ENCODE measurements at regions not wholly inside any gene's neighbourhood (a gene's known extent, or its start where the extent isn't known, plus 50 kb on each side); places are given as distances from the start of the nearest gene placed in this dataset.

GRCh38 chr3:180306155-180306554 is 269.4 kb upstream of the PEX5L start:
- no peak for TF ChIP-seq CTCF (IDR thresholded peaks at IDR 0.05)
- TF ChIP-seq EZH2 (IDR thresholded peaks at IDR 0.05; ENCODE audit: borderline replicate concordance, insufficient read depth, low read depth, low read length, poor library complexity, severe bottlenecking): no peak
